GM20000 (cell line): ENCODE measurements at regions not wholly inside any gene's neighbourhood (a gene's known extent, or its start where the extent isn't known, plus 50 kb on each side); places are given as distances from the start of the nearest gene placed in this dataset.
"Not testable (repeated sequence)": the region's sequence is repeated elsewhere in the genome, so short reads cannot be mapped to it uniquely, and the experiment has no call there.

Source experiments
- DNase-seq: peaks from one replicate; pipeline ENCODE4 v3.0.0; 2012; ENCODE audit warnings: low spot score
- TF ChIP-seq, protein P1 (sequence below): IDR thresholded peaks from 2 replicates; pipeline ENCODE4 v1.5.1; 2012; ENCODE audit warnings: mild to moderate bottlenecking, control low read depth; ENCODE audit errors: extremely low read depth, missing control alignments

DNA sequence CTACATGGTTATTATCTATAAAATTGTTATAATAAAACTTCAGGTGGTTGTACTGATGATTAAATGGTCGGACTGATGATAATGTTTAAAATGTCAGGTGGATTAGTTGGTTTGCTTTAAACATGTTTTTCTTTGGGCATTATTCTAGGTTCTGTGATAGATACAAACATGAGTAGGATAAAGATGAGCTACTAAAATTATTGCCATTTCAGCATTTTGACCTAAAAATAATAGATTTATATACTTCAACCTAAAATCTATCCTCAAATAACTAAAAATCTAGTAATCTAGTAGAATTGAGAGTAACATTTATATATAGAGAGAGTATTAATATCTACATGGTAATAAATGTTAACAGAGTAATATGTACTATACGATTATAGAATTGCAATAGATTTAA, 241.7 kb upstream of the CDH8 start:
- TF ChIP-seq, protein P1, sequence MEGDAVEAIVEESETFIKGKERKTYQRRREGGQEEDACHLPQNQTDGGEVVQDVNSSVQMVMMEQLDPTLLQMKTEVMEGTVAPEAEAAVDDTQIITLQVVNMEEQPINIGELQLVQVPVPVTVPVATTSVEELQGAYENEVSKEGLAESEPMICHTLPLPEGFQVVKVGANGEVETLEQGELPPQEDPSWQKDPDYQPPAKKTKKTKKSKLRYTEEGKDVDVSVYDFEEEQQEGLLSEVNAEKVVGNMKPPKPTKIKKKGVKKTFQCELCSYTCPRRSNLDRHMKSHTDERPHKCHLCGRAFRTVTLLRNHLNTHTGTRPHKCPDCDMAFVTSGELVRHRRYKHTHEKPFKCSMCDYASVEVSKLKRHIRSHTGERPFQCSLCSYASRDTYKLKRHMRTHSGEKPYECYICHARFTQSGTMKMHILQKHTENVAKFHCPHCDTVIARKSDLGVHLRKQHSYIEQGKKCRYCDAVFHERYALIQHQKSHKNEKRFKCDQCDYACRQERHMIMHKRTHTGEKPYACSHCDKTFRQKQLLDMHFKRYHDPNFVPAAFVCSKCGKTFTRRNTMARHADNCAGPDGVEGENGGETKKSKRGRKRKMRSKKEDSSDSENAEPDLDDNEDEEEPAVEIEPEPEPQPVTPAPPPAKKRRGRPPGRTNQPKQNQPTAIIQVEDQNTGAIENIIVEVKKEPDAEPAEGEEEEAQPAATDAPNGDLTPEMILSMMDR: no peak
- no peak for DNase-seq

DNA sequence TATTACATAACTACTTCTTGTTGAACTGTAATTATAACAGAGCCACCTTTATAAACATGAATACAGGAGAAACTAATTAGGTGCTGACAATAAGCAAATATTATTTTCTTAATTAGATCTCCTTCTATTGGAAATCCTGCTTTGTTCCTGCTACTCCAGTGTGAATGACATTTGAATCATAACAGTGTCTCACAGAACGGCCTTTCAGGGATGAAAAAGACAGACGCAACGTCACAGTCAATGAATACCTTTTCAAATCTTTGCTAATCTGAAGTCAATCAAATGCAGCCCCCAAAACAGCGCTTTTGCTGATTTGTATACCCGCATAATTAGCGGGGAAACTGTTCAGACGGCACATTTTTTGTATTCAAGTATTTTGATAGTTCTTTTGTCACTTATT, 240.4 kb upstream of the CDH8 start:
- TF ChIP-seq, protein P1: no peak
- no peak for DNase-seq

DNA sequence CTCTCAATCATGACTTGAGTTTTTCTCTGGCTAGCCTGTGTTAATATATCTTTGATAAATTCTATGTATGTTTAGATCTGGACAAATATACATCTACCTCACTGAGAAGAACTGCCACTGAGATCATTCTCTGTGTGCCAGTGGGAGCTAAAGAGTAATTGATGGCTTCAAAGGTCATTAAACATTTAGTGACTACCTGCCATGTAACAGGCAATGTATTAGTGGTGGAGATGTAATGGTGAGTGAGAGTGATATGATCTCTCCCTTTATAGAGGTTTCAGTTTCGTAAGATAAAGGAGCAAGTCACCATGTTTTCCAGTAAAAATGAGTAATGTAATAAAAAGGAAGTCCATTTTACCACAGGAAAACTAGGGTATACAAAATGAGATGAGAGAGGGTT, 235.8 kb upstream of the CDH8 start:
- TF ChIP-seq, protein P1: no peak
- DNase-seq: no peak

DNA sequence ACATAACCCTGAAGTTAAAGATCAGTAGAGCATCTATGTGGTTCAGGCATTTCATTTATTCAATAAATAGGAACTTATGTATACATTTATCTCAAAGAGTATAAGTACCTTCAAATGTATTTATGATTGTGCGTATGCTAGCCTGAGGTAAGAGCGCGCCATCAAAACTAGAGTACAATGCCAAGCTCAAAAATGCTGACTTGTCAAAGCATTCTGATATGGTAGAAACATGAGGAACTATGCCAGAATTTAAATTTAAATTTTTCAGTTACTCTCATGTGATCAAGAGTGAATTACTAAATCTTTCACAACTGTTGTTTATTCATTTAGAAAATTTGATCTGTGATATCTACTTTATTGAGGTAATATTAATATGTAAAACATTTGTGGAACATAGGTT, 225.5 kb upstream of the CDH8 start:
- DNase-seq: no peak
- TF ChIP-seq, protein P1: no peak

DNA sequence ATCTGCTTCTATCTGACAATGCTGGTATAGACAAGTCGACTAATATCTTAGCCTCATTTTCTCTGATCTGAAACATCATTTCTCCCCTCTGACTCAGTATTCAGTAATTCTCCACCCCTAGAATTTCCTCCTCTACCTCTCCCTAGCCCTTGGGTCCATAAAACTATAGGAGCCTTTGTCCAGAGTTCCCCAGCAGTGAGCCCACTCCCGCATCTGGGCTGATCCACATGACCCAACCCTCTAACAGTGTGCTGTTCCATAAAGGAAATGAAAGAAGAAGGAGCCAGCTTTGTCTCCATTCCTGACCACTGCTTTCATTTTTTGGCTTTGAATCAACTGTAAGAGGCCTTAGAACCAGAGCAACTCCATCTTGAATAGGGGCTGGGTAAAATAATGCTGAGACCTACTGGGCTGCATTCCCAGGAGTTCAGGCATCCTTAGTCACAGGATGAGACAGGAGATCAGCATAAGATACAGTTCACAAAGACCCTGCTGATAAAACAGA, 222.7 kb upstream of the CDH8 start:
- not testable (repeated sequence) for DNase-seq

DNA sequence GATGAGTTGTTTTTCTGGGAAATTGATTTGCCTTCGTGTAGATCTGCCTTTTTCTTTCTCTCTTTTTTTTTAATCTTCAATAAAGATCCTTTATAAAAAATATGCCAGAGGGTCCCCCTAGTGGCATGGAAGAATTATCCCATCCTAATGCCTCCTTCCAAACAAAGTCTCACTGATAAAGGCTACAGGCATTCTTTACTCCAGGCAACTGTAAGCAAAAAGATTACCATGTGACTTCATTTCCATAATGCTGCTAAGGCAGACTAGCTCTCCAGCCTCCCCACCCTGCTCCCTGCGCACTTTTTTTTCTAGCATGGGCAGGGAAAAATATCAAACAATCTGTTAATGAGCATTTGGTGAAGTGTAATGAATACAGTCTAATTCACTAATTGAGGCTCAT, 220.2 kb upstream of the CDH8 start:
- TF ChIP-seq, protein P1: no peak
- no peak for DNase-seq

DNA sequence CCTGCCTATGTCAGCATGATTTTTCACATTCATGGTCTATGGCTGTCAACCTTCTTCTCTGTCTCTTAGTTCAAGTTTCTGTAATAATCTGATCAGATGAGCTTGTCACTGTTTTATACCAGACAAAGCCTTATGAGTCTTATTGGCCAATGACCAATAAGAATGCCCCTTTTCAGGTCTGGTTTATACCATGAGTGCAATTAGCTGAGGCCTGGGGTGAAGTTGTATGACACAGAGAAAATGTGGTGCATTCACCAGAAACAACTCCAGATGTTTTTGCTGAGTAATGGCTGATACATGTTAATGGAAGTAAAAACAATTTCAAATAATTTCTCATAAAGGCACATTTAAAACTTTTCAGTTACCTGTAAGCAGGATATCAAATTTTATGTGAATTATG, 218.6 kb upstream of the CDH8 start:
- no peak for DNase-seq

DNA sequence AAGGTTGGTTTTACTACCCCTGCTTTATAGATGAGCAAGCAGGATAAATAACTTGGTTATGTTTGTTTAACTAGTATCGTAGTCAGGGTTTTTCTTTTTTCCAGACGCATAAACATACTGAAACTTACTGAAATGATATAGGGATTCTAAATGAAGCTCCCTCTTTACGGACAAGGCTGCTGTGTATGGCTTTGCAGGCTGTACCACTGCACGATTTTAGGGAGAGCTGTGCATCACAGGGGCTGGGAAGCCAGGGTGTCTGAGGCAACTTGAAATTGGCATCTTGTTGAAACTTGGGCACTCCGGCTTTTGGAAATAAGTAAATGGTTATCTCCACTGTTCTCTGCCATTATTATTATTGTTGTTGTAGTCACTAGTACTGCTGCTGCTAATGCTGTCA, 218.1 kb upstream of the CDH8 start:
- TF ChIP-seq, protein P1: no peak
- no peak for DNase-seq

More for the DNA sequence above, 218.6 kb upstream of the CDH8 start:
- TF ChIP-seq, protein P1: no peak
